ENCODE measurements at regions not wholly inside any gene's neighbourhood (a gene's known extent, or its start where the extent isn't known, plus 50 kb on each side); places are given as distances from the start of the nearest gene placed in this dataset.
"Not testable (repeated sequence)": the region's sequence is repeated elsewhere in the genome, so short reads cannot be mapped to it uniquely, and the experiment has no call there.

GRCh38 chr18:1104181-1104881, 199.7 kb downstream of the ADCYAP1 start:
- DNase-seq (ENCODE audit: low spot score): peak; percentile 15
- FAIRE-seq: no peak

GRCh38 chr18:1124495-1124894, 219.8 kb downstream of the ADCYAP1 start:
- FAIRE-seq (no peak), DNase-seq (ENCODE audit: low spot score) (no peak)

GRCh38 chr18:1133541-1133940, 228.9 kb downstream of the ADCYAP1 start:
- DNase-seq (ENCODE audit: low spot score): no peak
- no peak for FAIRE-seq

GRCh38 chr18:1147730-1148129, 243.1 kb downstream of the ADCYAP1 start:
- DNase-seq (ENCODE audit: low spot score) (no peak), FAIRE-seq (no peak)

- FAIRE-seq: no peak
- DNase-seq (ENCODE audit: low spot score): no peak
Measured at GRCh38 chr18:1149709-1150108, 245.0 kb downstream of the ADCYAP1 start.

GRCh38 chr18:1150344-1150743, 245.7 kb downstream of the ADCYAP1 start:
- DNase-seq (ENCODE audit: low spot score): no peak
- no peak for FAIRE-seq

- DNase-seq (ENCODE audit: low spot score); FAIRE-seq: not testable (repeated sequence)
Measured at GRCh38 chr18:1152958-1153357, 248.3 kb downstream of the ADCYAP1 start.

- DNase-seq (ENCODE audit: low spot score) (no peak), FAIRE-seq (no peak)
Measured at GRCh38 chr18:1173593-1173992, 268.9 kb downstream of the ADCYAP1 start.

GRCh38 chr18:1177232-1177631, 272.6 kb downstream of the ADCYAP1 start:
- no peak for DNase-seq (ENCODE audit: low spot score)
- no peak for FAIRE-seq

- DNase-seq (ENCODE audit: low spot score) (no peak), FAIRE-seq (no peak)
Measured at GRCh38 chr18:1191341-1191740, 286.7 kb downstream of the ADCYAP1 start.

- no peak for FAIRE-seq
- no peak for DNase-seq (ENCODE audit: low spot score)
Measured at GRCh38 chr18:1213126-1213525, 308.5 kb downstream of the ADCYAP1 start.

GRCh38 chr18:1222880-1223279, 318.2 kb downstream of the ADCYAP1 start:
- no peak for DNase-seq (ENCODE audit: low spot score)

GRCh38 chr18:1227025-1227424, 322.4 kb downstream of the ADCYAP1 start:
- no peak for DNase-seq (ENCODE audit: low spot score)
- FAIRE-seq: no peak

More at GRCh38 chr18:1222880-1223279, 318.2 kb downstream of the ADCYAP1 start:
- FAIRE-seq: no peak

- FAIRE-seq (no peak), DNase-seq (ENCODE audit: low spot score) (no peak)
Measured at GRCh38 chr18:1229634-1230033, 325.0 kb downstream of the ADCYAP1 start.

GRCh38 chr18:1232867-1233266, 328.2 kb downstream of the ADCYAP1 start:
- DNase-seq (ENCODE audit: low spot score): no peak
- no peak for FAIRE-seq

GRCh38 chr18:1240701-1241100, 336.0 kb downstream of the ADCYAP1 start:
- DNase-seq (ENCODE audit: low spot score) (no peak), FAIRE-seq (no peak)

- FAIRE-seq (no peak), DNase-seq (ENCODE audit: low spot score) (no peak)
Measured at GRCh38 chr18:1244397-1245122, 339.9 kb downstream of the ADCYAP1 start.

- no peak for FAIRE-seq
Measured at GRCh38 chr18:1246827-1247226, 342.2 kb downstream of the ADCYAP1 start.

GRCh38 chr18:1252534-1252933, 347.9 kb downstream of the ADCYAP1 start:
- no peak for FAIRE-seq
- DNase-seq (ENCODE audit: low spot score): no peak

More at GRCh38 chr18:1246827-1247226, 342.2 kb downstream of the ADCYAP1 start:
- no peak for DNase-seq (ENCODE audit: low spot score)

- FAIRE-seq: no peak
Measured at GRCh38 chr18:1252936-1253335, 348.3 kb downstream of the ADCYAP1 start.

GRCh38 chr18:1253827-1254226, 349.2 kb downstream of the ADCYAP1 start:
- DNase-seq (ENCODE audit: low spot score): no peak
- no peak for FAIRE-seq

More at GRCh38 chr18:1252936-1253335, 348.3 kb downstream of the ADCYAP1 start:
- DNase-seq (ENCODE audit: low spot score): no peak

- no peak for FAIRE-seq
Measured at GRCh38 chr18:1261054-1261453, 356.4 kb downstream of the ADCYAP1 start.

GRCh38 chr18:1267021-1267420, 362.4 kb downstream of the ADCYAP1 start:
- DNase-seq (ENCODE audit: low spot score) (no peak), FAIRE-seq (no peak)

More at GRCh38 chr18:1261054-1261453, 356.4 kb downstream of the ADCYAP1 start:
- no peak for DNase-seq (ENCODE audit: low spot score)

Measured in RCC 7860 (cell line).